GM18873 (cell line): ENCODE measurements at regions not wholly inside any gene's neighbourhood (a gene's known extent, or its start where the extent isn't known, plus 50 kb on each side); places are given as distances from the start of the nearest gene placed in this dataset.
"Not testable (repeated sequence)": the region's sequence is repeated elsewhere in the genome, so short reads cannot be mapped to it uniquely, and the experiment has no call there.

Experiments used
- ATAC-seq: cut with Tn5 transposase; IDR thresholded peaks from one replicate; pipeline ENCODE4 v1.9.1; 2021; ENCODE audit warnings: mild to moderate bottlenecking, moderate library complexity, moderate number of reproducible peaks; ENCODE audit not compliant: unreplicated experiment, low FRiP score

- ATAC-seq: no peak
Observed at GRCh38 chr11:29495676-29496075, 521.2 kb downstream of the KCNA4 start.

GRCh38 chr11:29490938-29491337 lies 525.9 kb downstream of the KCNA4 start:
- ATAC-seq: no peak

GRCh38 chr11:29486301-29486700 lies 530.5 kb downstream of the KCNA4 start:
- no peak for ATAC-seq

DNA sequence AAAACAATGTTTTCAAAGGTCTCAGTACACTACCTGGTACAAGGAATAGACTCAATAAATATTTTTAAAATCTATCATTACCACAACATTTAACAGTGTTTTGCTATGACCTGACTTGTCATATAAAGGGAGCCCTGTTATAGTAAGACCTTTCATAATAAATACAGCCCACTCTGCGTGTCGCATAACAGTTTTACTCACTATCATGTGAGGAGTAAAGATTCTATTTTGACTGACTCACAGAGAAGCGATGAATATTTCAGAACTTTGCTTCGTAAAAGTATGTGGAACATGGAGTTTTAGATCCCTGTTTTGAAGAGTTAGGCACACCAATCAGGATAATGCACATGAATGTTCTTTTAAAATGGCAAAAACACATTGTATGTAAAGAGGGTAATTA lies 531.2 kb downstream of the KCNA4 start:
- no peak for ATAC-seq

DNA sequence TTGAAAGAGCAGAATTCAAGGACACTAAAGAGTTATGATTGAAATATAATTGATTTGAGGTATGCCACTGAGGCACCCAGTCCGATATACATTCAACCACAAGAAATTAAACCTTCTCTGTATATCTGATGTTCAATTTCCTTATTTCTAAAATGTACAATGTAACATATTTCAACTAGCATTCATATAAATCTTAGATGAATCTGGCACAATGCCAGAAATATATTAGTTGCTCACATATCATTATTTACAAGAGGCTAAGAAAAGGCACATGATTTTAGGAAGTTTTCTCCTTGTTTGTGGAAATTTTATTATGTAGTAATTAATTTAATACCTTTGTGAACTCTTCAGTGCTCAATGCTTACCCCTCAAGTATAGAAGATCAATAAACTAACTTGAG lies 532.3 kb downstream of the KCNA4 start:
- no peak for ATAC-seq

DNA sequence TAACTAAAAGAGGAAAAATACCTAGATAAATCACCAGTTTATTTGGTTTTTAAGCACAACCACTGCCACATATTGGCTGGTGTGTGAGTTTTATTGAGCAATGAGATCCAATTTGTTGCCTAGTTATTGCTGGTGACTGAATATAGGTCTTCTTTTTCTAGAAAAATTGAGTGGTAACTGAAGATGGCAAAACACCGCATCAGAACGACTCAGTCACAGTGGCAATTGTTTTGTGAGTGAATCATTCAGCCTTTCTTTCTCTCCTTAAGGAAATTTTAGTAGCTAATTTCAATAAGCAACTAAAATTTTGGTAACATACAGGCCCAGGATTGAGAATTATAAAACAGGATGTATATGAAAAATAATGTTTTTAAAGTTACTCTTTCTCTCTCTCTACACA lies 533.0 kb downstream of the KCNA4 start:
- ATAC-seq: no peak

DNA sequence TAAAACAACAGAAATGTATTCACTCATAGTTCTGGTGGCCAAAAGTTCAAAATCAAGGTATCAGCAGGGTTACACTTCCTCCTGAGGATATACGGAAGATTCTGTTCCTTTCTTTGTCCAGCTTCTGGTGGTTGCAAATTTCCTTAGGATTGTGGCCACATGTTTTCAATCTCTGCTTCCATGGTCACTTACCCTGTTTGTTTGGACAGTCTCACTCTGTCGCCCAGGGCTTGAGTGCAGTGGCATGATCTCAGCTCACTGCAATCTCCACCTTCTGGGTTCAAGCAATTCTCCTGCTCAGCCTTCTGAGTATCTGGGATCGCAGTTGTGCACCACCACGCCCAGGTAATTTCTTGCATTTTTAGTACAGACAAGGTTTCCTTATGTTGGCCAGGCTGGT lies 534.3 kb downstream of the KCNA4 start:
- ATAC-seq: no peak

DNA sequence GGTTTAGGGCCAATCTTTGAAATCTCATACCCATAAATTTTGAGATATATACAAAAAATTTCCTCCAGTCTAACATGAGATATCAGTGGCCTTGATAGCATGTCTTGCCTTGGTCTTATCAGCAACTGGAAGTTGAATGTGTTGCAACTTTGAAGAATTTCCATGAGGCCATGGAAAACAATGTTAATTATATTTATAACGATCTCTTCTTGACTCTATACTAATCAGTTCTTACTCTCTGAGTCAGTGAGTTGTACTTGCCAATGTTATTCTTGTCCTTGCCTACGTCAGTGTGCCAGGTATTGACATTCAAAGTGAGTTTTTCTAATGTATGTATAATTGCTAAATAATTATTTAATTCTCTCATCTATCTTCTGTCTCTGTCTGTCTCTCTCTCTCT lies 535.1 kb downstream of the KCNA4 start:
- ATAC-seq: no peak

GRCh38 chr11:29480981-29481380 lies 535.8 kb downstream of the KCNA4 start:
- ATAC-seq: no peak

DNA sequence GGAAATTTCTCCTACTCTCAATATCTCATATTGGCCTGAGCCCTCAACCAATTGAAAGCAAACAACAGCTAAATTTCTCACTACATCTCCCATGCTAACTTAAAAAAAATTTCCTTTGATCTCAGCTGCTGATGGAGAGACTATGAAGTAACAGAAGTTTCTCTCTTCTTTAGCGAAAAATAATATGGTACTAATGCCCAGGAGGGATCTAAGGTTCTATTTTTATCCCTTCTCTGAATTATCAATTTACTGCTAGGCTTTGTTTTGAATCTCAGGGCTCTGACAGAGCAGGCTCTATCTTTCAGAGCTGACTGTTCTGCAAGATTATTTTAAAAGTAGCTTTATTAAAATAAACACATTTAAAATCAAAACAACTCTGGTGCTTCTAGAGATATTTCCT lies 558.6 kb downstream of the KCNA4 start:
- no peak for ATAC-seq

- ATAC-seq: no peak
Observed at GRCh38 chr11:29452146-29452545, 564.7 kb downstream of the KCNA4 start.

GRCh38 chr11:29449281-29450074 lies 567.4 kb downstream of the KCNA4 start:
- ATAC-seq: no peak

GRCh38 chr11:29448246-29448877 lies 568.5 kb downstream of the KCNA4 start:
- no peak for ATAC-seq

GRCh38 chr11:29447821-29448220 lies 569.0 kb downstream of the KCNA4 start:
- no peak for ATAC-seq

- ATAC-seq: no peak
Observed at GRCh38 chr11:29446132-29446531, 570.7 kb downstream of the KCNA4 start.

- not testable (repeated sequence) for ATAC-seq
Observed at GRCh38 chr11:29445191-29445590, 571.6 kb downstream of the KCNA4 start.

DNA sequence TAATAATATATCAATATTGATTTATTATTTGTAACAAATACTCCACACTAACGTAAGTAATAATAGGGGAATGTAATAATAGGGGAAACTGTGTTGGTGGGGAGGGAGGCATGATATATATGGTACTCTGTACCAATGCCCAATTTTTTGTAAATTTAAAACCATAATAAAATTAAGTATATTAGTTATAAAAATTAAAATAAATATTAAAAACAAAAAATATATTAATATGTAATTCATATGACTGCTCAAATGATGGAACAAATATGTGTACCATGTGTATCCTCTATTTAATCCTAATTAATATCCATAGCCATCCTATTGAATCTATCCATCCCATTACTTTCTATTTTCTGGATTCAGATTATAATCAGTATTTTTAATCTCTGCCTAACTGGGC lies 578.0 kb downstream of the KCNA4 start:
- no peak for ATAC-seq

- no peak for ATAC-seq
Observed at GRCh38 chr11:29435421-29435820, 581.4 kb downstream of the KCNA4 start.

DNA sequence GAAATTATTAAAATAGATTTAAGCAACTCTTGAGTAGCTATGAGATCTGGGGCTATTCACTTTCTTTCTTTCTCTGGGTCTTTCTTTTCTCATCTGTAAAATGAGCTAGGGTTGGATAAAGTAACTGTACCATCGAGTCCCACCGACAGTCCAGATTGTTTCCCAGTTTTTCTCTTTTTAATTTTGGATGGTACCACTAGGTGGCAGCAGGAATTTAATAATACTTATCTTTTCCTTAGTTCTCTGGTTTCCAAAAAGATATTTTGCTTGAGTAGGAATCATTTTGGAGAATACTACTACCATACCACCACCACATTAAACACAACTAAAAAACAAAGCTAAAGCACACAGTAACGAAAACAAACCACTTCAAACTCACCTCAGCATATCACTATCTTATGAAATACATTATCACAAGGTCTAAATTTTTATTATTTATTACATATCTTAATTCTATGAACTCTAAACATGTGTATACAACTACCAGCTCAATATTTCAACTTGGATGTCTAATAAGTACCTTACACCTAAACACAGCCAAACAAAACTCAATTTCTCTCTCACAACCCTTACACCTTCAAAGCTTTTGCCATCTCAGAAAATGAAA lies 584.0 kb downstream of the KCNA4 start:
- no peak for ATAC-seq

DNA sequence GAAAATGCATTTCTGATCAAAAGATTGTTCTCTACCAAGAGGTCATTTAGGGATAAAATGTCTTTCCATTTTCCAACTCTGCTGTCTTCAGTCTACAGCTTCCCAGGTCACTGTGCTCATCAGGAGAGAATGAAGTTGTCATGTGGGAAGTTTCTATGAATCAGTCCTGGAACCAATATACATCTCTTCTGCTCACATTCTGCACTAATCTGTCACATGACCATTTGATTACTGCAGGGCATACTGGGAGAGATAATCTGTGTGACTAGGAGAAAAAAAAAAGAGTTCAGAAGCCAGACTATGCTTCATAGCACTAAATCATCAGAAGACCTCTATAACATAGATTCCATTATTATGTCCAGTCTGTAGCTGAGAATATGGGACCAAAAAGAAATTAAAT lies 611.5 kb downstream of the KCNA4 start:
- no peak for ATAC-seq

DNA sequence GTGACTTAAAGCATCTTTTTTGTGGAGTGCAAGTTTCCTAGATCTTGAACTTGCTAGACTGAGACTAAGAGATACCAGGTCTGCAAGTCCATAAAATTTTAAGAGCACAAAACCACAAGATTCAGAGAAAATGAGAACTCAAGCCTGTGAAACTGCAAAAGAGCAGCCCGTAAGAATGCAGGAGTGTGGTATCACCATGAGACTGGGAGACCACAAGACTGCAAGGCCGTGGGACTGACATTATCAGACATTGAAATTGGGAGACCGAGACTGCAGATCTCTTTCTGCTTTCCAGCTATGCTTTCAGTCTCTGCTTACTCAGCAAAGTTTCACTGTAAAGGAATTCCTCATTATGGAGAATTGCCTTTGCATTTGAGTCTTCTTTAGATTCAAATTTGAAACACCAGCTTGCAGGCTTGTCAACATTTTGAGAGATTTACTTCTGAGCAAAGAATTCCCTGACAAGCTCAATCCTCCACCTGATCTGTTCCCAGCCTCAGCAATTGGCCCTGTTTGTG lies 621.2 kb downstream of the KCNA4 start:
- ATAC-seq: no peak

DNA sequence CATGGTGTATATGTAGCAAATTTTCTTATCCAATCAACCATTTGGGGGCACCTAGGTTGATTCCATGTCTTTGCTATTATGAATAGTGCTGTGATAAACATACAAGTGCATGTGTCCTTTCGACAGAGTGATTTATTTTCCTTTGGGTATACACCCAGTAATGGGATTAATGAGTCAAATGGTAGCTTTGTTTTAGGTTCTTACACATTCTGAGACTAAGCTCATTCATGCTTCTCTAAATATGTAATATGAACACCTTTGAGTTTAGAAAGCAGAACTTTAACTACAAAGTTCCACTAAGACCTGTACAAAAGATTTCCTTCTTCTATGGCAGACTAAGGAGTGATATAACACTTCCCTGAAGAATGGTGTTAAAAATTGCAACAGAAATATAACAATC lies 627.0 kb downstream of the KCNA4 start:
- ATAC-seq: no peak
